GM12864 (cell line): ENCODE measurements at regions not wholly inside any gene's neighbourhood (a gene's known extent, or its start where the extent isn't known, plus 50 kb on each side); places are given as distances from the start of the nearest gene placed in this dataset.
"Not testable (repeated sequence)": the region's sequence is repeated elsewhere in the genome, so short reads cannot be mapped to it uniquely, and the experiment has no call there.

ENCODE experiments used
- DNase-seq: peaks from one replicate; pipeline ENCODE4 v3.0.0-alpha.2; 2011; ENCODE audit warnings: low read depth
- H3K4me3 ChIP-seq: 2 replicates; pipeline ENCODE4 v1.5.1; 2011; ENCODE audit warnings: mild to moderate bottlenecking, low read depth, low read length, control low read depth
- TF ChIP-seq, protein P1 (sequence below): IDR thresholded peaks from 2 replicates; pipeline ENCODE4 v1.5.1; 2011; ENCODE audit warnings: low read depth, mild to moderate bottlenecking, moderate library complexity, low read length, control low read depth, inconsistent platforms; ENCODE audit errors: missing control alignments

DNA sequence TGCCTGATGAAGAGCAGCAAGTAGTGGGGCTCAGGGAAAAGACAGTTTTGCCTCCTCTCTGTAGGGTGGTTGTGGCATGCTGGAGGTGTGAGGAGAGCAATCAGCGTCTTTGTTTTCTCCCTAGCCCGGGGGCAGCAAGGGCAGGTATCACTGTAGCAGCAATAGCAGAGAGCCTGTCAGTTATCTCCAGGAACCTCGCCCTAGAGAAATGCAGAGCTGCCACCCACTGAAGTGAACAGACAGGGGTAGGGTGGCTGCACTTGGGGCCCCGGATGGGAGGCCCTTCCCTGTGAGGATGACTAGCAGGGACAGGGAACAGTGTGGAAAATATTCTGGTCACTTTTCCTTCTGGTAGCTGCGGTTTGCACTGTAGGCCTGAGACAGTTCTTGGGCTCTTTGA lies 886.5 kb downstream of the CDH8 start:
- TF ChIP-seq, protein P1, sequence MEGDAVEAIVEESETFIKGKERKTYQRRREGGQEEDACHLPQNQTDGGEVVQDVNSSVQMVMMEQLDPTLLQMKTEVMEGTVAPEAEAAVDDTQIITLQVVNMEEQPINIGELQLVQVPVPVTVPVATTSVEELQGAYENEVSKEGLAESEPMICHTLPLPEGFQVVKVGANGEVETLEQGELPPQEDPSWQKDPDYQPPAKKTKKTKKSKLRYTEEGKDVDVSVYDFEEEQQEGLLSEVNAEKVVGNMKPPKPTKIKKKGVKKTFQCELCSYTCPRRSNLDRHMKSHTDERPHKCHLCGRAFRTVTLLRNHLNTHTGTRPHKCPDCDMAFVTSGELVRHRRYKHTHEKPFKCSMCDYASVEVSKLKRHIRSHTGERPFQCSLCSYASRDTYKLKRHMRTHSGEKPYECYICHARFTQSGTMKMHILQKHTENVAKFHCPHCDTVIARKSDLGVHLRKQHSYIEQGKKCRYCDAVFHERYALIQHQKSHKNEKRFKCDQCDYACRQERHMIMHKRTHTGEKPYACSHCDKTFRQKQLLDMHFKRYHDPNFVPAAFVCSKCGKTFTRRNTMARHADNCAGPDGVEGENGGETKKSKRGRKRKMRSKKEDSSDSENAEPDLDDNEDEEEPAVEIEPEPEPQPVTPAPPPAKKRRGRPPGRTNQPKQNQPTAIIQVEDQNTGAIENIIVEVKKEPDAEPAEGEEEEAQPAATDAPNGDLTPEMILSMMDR, result no peak
- no peak for DNase-seq
- H3K4me3 ChIP-seq, result no peak overlapping the region

DNA sequence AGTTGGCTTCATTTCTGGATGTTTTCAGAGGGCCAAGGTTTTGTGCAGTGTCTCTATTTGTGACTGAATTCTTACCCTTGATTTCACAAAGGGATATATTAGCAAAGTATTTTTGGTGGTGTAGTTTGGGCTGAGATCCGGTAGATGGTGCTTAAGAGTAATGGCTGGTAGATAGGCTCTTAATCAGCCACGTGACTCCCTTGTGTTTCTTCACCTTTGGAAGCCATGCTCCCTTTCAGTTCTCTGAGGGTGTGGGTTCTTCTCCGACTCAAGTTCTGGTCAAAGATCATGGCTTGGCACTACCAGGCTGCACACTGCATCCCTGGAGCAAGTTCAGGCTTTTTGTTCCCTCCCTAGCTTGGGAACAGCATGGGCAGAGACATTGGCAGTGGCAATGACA lies 887.3 kb downstream of the CDH8 start:
- DNase-seq, result no peak
- TF ChIP-seq, protein P1, result no peak
- H3K4me3 ChIP-seq, result no peak overlapping the region

DNA sequence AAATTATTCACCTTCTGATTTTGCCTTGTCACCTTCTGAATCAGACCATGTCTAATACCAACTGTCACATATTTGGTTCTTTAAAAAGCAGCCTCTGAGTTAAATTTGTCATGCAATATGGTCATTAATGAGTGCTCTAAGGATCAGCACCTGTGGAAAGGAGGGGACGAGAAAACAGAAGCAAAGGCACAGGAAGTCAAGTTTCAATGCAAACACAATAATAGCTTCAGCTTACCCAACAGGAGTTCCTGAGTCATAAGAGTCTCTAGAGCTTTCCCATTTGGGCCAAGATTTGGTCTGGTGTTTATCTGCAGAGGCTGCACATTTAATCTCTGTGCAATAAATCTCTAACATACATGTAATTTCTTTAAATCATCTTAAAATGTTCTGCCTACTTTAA lies 889.8 kb downstream of the CDH8 start:
- DNase-seq, result no peak
- H3K4me3 ChIP-seq, result no peak overlapping the region
- TF ChIP-seq, protein P1, result no peak

DNA sequence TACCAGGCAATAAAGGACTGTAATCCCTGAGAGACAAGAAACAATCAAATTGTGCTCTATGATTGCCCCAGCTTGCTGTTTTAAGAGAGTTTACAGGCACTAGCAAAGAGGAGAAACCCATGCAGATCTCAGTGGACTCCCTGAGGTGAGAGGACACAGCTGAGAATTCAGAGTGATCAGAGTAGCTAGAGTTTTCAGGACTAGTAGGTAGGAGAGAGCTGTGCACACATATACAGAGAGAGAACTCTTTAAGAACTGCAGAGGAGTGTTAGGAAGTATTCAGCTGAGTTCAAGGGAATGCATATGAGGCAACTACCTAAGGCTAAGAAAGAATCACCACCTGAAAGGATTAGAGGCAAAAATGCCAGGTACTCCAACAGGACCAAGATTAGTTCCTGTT lies 904.8 kb downstream of the CDH8 start:
- no peak overlapping the region for H3K4me3 ChIP-seq
- TF ChIP-seq, protein P1, result no peak
- DNase-seq, result no peak

DNA sequence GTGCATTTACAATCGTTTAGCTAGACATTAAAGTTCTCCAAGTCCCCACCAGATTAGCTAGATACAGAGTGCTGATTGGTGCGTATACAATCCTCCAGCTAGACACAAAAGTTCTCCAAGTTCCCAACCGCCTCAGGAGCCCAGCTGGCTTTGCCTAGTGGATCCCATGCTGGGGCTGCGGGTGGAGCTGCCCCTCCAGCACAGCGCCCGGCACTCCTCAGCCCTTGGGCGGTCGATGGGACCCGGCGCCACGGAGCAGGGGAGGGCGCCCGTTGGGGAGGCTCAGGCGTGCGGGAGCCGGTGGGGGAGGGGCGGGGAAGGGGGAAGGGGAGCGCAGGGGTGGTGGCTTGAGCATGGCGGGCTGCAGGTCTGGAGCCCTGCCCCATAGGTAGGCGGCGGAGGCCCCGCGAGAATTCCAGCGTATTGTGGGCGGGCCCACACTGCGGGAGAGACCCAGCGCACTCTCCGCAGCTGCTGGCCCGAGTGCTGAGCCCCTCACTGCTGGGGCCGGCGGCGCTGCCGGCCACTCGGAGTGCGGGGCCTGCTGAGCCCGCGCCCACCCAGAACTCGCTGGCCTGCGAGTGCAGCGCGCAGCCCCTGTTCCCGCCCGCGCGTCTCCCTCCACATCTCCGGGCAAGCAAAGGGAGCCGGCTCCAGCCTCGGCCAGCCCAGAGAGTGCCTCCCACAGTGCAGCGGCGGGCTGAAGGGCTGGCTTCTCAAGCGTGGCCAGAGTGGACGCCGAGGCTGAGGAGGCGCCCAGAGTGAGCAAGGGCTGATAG lies 907.5 kb downstream of the CDH8 start:
- no peak overlapping the region for H3K4me3 ChIP-seq
- TF ChIP-seq, protein P1, result no peak
- DNase-seq, result no peak

DNA sequence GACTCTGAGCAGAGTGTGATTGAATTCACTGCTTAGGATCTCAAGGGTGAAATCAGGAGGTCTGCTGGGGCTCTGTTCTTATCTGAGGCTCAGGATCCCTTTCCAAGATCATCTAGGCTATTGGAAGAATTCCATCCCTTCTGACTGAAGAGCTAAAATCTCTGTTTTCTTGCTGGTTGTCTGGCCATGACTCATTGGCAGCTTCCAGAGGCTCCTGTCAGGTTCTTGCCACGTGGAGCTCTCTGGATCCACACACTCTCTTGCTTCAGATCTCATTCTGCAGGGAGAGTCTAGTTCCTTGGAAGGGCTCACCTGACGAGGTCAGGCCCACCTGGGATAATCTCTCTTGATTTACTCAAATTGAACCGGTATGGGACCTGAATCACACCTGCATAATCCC lies 930.7 kb downstream of the CDH8 start:
- no peak overlapping the region for H3K4me3 ChIP-seq
- TF ChIP-seq, protein P1, result no peak
- DNase-seq, result no peak

DNA sequence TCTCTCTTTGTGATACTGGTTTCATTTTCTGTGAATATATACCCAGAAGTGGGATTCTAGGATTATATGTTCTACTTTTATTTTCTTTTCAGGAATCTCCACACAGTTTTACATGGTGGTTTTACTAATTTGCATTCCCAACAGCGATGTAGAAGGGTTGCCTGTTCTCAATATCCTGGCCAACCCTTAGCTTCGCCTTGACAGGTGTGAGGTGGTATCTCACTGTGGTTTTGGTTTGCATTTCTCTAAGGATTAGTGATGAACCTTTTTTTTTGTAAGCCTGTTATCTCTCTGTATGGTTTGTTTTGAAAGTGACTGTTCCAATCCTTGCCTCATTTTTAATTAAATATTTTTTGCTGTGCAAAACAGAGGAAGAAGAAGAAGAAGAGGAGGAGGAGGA lies 937.7 kb downstream of the CDH8 start:
- no peak for DNase-seq
- TF ChIP-seq, protein P1, result no peak
- no peak overlapping the region for H3K4me3 ChIP-seq

DNA sequence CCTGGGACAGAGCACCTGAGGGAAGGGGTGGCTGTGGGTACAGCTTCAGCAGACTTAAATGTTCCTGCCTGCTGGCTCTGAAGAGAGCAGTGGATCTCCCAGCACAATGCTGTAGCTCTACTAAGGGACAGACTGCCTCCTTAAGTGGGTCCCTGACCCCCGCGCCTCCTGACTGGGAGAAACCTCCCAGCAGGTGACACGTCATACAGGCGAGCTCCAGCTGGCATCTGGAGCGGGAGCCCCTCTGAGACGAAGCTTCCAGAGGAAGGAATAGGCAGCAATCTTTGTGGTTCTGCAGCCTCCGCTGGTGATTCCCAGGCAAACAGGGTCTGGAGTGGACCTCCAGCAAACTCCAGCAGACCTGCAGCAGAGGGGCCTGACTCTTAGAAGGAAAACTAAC lies 944.9 kb downstream of the CDH8 start:
- DNase-seq, H3K4me3 ChIP-seq: not testable (repeated sequence)
